MM.1S (cell line): ENCODE measurements at regions not wholly inside any gene's neighbourhood (a gene's known extent, or its start where the extent isn't known, plus 50 kb on each side); places are given as distances from the start of the nearest gene placed in this dataset.
"Not testable (repeated sequence)": the region's sequence is repeated elsewhere in the genome, so short reads cannot be mapped to it uniquely, and the experiment has no call there.

Source experiments
- DNase-seq: peaks from one replicate; pipeline ENCODE4 v3.0.0-alpha.2; 2015
- H2AFZ ChIP-seq: fragments of 300-600 bp; sonication (generic); 2 replicates; pipeline ENCODE4 v1.6.0; 2016; ENCODE audit warnings: antibody characterized with exemption, low read length
- H3F3A ChIP-seq: fragments of 300-600 bp; sonication (generic); 2 replicates; pipeline ENCODE4 v1.6.1; 2016; ENCODE audit warnings: mild to moderate bottlenecking, antibody characterized with exemption, low read length, moderate library complexity, mixed read lengths; ENCODE audit not compliant: insufficient read depth
- H3K27ac ChIP-seq: fragments of 300-600 bp; sonication (generic); 2 replicates; pipeline ENCODE4 v1.5.1; 2016; ENCODE audit warnings: mild to moderate bottlenecking, low read length
- H3K27me3 ChIP-seq: fragments of 300-600 bp; sonication (generic); replicated peaks from 2 replicates; pipeline ENCODE4 v1.6.0; 2016; ENCODE audit warnings: low read length; ENCODE audit not compliant: insufficient read depth
- H3K36me3 ChIP-seq: fragments of 300-600 bp; sonication (generic); replicated peaks from 2 replicates; pipeline ENCODE4 v1.6.1; 2016; ENCODE audit warnings: mild to moderate bottlenecking, low read length, mixed read lengths; ENCODE audit not compliant: insufficient read depth
- H3K4me1 ChIP-seq: fragments of 300-600 bp; sonication (generic); 2 replicates; pipeline ENCODE4 v1.6.1; 2016; ENCODE audit warnings: low read length, mixed read lengths
- H3K4me2 ChIP-seq: fragments of 300-600 bp; sonication (generic); 2 replicates; pipeline ENCODE4 v1.6.0; 2016; ENCODE audit warnings: low read depth, low read length
- H3K4me3 ChIP-seq: fragments of 300-600 bp; sonication (generic); 2 replicates; pipeline ENCODE4 v1.5.1; 2016; ENCODE audit warnings: low read length, mixed read lengths
- H3K79me2 ChIP-seq: fragments of 300-600 bp; sonication (generic); 2 replicates; pipeline ENCODE4 v1.6.1; 2016; ENCODE audit warnings: mixed run types, low read length, mixed read lengths
- H3K9ac ChIP-seq: fragments of 300-600 bp; sonication (generic); 2 replicates; pipeline ENCODE4 v1.6.1; 2016; ENCODE audit warnings: low read length, mixed read lengths
- H3K9me2 ChIP-seq: fragments of 300-600 bp; sonication (generic); replicated peaks from 2 replicates; pipeline ENCODE4 v1.6.1; 2016; ENCODE audit warnings: mild to moderate bottlenecking, low read length, mixed read lengths; ENCODE audit not compliant: insufficient read depth
- H3K9me3 ChIP-seq: fragments of 300-600 bp; sonication (generic); replicated peaks from 2 replicates; pipeline ENCODE4 v1.6.1; 2016; ENCODE audit warnings: mild to moderate bottlenecking, low read length, mixed read lengths; ENCODE audit not compliant: insufficient read depth
- H4K20me1 ChIP-seq: fragments of 300-600 bp; sonication (generic); 2 replicates; pipeline ENCODE4 v1.6.1; 2016; ENCODE audit warnings: mild to moderate bottlenecking, low read length, moderate library complexity, mixed read lengths; ENCODE audit not compliant: insufficient read depth
- CTCF ChIP-seq: fragments of 300-600 bp; sonication (generic); IDR thresholded peaks from 2 replicates; pipeline ENCODE4 v1.5.1; 2016; ENCODE audit warnings: antibody characterized with exemption, low read length, mixed read lengths
- EZH2 ChIP-seq: fragments of 300-600 bp; sonication (generic); optimal IDR thresholded peaks from 2 replicates; pipeline ENCODE3; 2017; ENCODE audit warnings: low read depth, mild to moderate bottlenecking, antibody characterized with exemption, low read length, mixed read lengths
- EZH2phosphoT487 ChIP-seq: fragments of 300-600 bp; sonication (generic); IDR thresholded peaks from 2 replicates; pipeline ENCODE4 v1.6.1; 2018; ENCODE audit warnings: antibody characterized with exemption, low read length

GRCh38 chr10:9137368-9137767 is 1082.9 kb downstream of the GATA3 start:
- Histone ChIP-seq H3K36me3 (no peaks in the 10 kb centered on the region), H3K4me3 (no peak overlapping the region), H3K27ac (no peak overlapping the region), H3F3A (no peaks in the 10 kb centered on the region), H3K9ac (no peak overlapping the region), H4K20me1 (no peaks in the 10 kb centered on the region), H3K9me2 (no peaks in the 10 kb centered on the region), H3K79me2 (no peaks in the 10 kb centered on the region), H3K27me3 (no peaks in the 10 kb centered on the region), H3K4me1 (no peaks in the 10 kb centered on the region), H2AFZ (no peak overlapping the region), H3K4me2 (no peak overlapping the region), H3K9me3 (no peaks in the 10 kb centered on the region)
- DNase-seq: no peak
- TF ChIP-seq CTCF (no peak), EZH2phosphoT487 (no peak), EZH2 (no peak)

- not testable (repeated sequence) for H3K4me3 ChIP-seq, H3K9me3 ChIP-seq, H3K36me3 ChIP-seq, H3K9ac ChIP-seq, H3K79me2 ChIP-seq, H3K27ac ChIP-seq, H3K4me2 ChIP-seq, H4K20me1 ChIP-seq, DNase-seq, H3F3A ChIP-seq, H3K9me2 ChIP-seq, H3K27me3 ChIP-seq, H3K4me1 ChIP-seq, H2AFZ ChIP-seq
Observed at GRCh38 chr10:9138829-9139228, 1084.3 kb downstream of the GATA3 start.

- H3K4me1 ChIP-seq: no peaks in the 10 kb centered on the region
- no peak overlapping the region for H3K4me2 ChIP-seq
- no peak overlapping the region for H2AFZ ChIP-seq
- no peaks in the 10 kb centered on the region for H3F3A ChIP-seq
- no peaks in the 10 kb centered on the region for H3K79me2 ChIP-seq
- no peak overlapping the region for H3K27ac ChIP-seq
- H3K27me3 ChIP-seq: no peaks in the 10 kb centered on the region
- no peak overlapping the region for H3K9ac ChIP-seq
- no peak overlapping the region for H3K4me3 ChIP-seq
- TF ChIP-seq EZH2phosphoT487 (no peak), EZH2 (no peak), CTCF (no peak)
- no peaks in the 10 kb centered on the region for H4K20me1 ChIP-seq
- no peaks in the 10 kb centered on the region for H3K9me2 ChIP-seq
- H3K36me3 ChIP-seq: no peaks in the 10 kb centered on the region
- DNase-seq: no peak
- no peaks in the 10 kb centered on the region for H3K9me3 ChIP-seq
Observed at GRCh38 chr10:9140373-9140772, 1085.9 kb downstream of the GATA3 start.

GRCh38 chr10:9147475-9147874 is 1093.0 kb downstream of the GATA3 start:
- Histone ChIP-seq H3K79me2 (no peaks in the 10 kb centered on the region), H3K4me1 (no peaks in the 10 kb centered on the region), H3K9ac (no peak overlapping the region), H3K27ac (no peak overlapping the region), H3F3A (no peaks in the 10 kb centered on the region), H2AFZ (no peak overlapping the region), H4K20me1 (no peaks in the 10 kb centered on the region), H3K36me3 (no peaks in the 10 kb centered on the region), H3K9me2 (no peaks in the 10 kb centered on the region), H3K9me3 (no peaks in the 10 kb centered on the region), H3K4me2 (no peak overlapping the region), H3K4me3 (no peak overlapping the region), H3K27me3 (no peaks in the 10 kb centered on the region)
- no peak for TF ChIP-seq EZH2
- TF ChIP-seq EZH2phosphoT487: no peak
- TF ChIP-seq CTCF: no peak
- DNase-seq: no peak
